AG09309 (cell line): ENCODE measurements at regions not wholly inside any gene's neighbourhood (a gene's known extent, or its start where the extent isn't known, plus 50 kb on each side); places are given as distances from the start of the nearest gene placed in this dataset.
"Not testable (repeated sequence)": the region's sequence is repeated elsewhere in the genome, so short reads cannot be mapped to it uniquely, and the experiment has no call there.

Experiments
- DNase-seq: peaks from one replicate; pipeline ENCODE4 v3.0.0-alpha.2; 2010; ENCODE audit warnings: low read depth
- H3K4me3 ChIP-seq: 2 replicates; pipeline ENCODE4 v1.5.1; 2011; ENCODE audit warnings: mild to moderate bottlenecking, low read depth, low read length, moderate library complexity; ENCODE audit not compliant: control insufficient read depth
- CTCF ChIP-seq: IDR thresholded peaks from 2 replicates; pipeline ENCODE4 v1.5.1; 2011; ENCODE audit warnings: mild to moderate bottlenecking, low read depth, low read length, inconsistent platforms; ENCODE audit not compliant: insufficient read depth, control insufficient read depth; ENCODE audit errors: missing control alignments

GRCh38 chr6:134806180-134806798 is 143.6 kb downstream of the ALDH8A1 start:
- no peak for DNase-seq
- TF ChIP-seq CTCF: no peak
- no peak overlapping the region for H3K4me3 ChIP-seq

GRCh38 chr6:134805168-134805567 is 144.7 kb downstream of the ALDH8A1 start:
- DNase-seq: no peak
- no peak for TF ChIP-seq CTCF
- no peak overlapping the region for H3K4me3 ChIP-seq

- H3K4me3 ChIP-seq, DNase-seq: not testable (repeated sequence)
Measured at GRCh38 chr6:134804311-134804710, 145.6 kb downstream of the ALDH8A1 start.

GRCh38 chr6:134802426-134803058 is 147.4 kb downstream of the ALDH8A1 start:
- H3K4me3 ChIP-seq: no peak overlapping the region
- DNase-seq: no peak
- no peak for TF ChIP-seq CTCF

GRCh38 chr6:134797400-134798113 is 152.3 kb downstream of the ALDH8A1 start:
- no peak overlapping the region for H3K4me3 ChIP-seq

GRCh38 chr6:134795691-134796090 is 154.2 kb downstream of the ALDH8A1 start:
- H3K4me3 ChIP-seq: no peak overlapping the region
- no peak for DNase-seq

More at GRCh38 chr6:134797400-134798113, 152.3 kb downstream of the ALDH8A1 start:
- no peak for DNase-seq
- no peak for TF ChIP-seq CTCF

More at GRCh38 chr6:134795691-134796090, 154.2 kb downstream of the ALDH8A1 start:
- no peak for TF ChIP-seq CTCF
